Lower leg skin (tissue), 4 donors: ENCODE measurements at regions not wholly inside any gene's neighbourhood (a gene's known extent, or its start where the extent isn't known, plus 50 kb on each side); places are given as distances from the start of the nearest gene placed in this dataset.
"Not testable (repeated sequence)": the region's sequence is repeated elsewhere in the genome, so short reads cannot be mapped to it uniquely, and the experiment has no call there.

ENCODE experiments used
- DNase-seq, 2 donors: peaks; one replicate each; pipeline ENCODE4 v3.0.0-alpha.2; 2019; ENCODE audit warnings: low spot score in 2 of 2
- H3K4me3 ChIP-seq: fragments of 200-600 bp; sonication (generic); 2 replicates; pipeline ENCODE4 v1.5.1; 2017; ENCODE audit warnings: mild to moderate bottlenecking, low read depth; ENCODE audit not compliant: poor library complexity, severe bottlenecking
- CTCF ChIP-seq, 3 donors: fragments of 450-650 bp; IDR thresholded peaks; one replicate each; pipeline ENCODE4 v1.5.1; 2016; ENCODE audit warnings: antibody characterized with exemption in 3 of 3, mild to moderate bottlenecking in 3 of 3, moderate library complexity in 2 of 3
- POLR2A ChIP-seq, 2 donors: fragments of 450-650 bp; IDR thresholded peaks; one replicate each; pipeline ENCODE4 v1.6.1; 2016 to 2017; ENCODE audit warnings: antibody characterized with exemption in 2 of 2, mild to moderate bottlenecking in 1 of 2, moderate library complexity in 1 of 2
- WGBS, 2 donors: methylation state at CpG; one replicate each; pipeline ENCODE4 v1.1.5; 2018; 5-methylcytosine and 5-hydroxymethylcytosine counted together
- intact Hi-C: fragments of 100-400 bp; cut with DNase I; formaldehyde crosslinking; loops from one replicate; pipeline ENCODE4 v1.15.0; 2023; ENCODE audit warnings: low total_unique reads

GRCh38 chr5:166909040-166909439 lies 1382.4 kb upstream of the WWC1 start:
- intact Hi-C loops, result no loop called here
- no peak overlapping the region for H3K4me3 ChIP-seq
- no peak for TF ChIP-seq CTCF (IDR thresholded peaks at IDR 0.05)
- DNase-seq, result no peak

GRCh38 chr5:166909926-166910325 lies 1381.5 kb upstream of the WWC1 start:
- no peak for DNase-seq
- TF ChIP-seq POLR2A (IDR thresholded peaks at IDR 0.05) (no peak), CTCF (IDR thresholded peaks at IDR 0.05) (no peak)
- intact Hi-C loops, result no loop called here
- WGBS, 2 donors, result 87 to 90% methylated on average over 2 of the region's 2 CpGs
- H3K4me3 ChIP-seq, result no peak overlapping the region

DNA sequence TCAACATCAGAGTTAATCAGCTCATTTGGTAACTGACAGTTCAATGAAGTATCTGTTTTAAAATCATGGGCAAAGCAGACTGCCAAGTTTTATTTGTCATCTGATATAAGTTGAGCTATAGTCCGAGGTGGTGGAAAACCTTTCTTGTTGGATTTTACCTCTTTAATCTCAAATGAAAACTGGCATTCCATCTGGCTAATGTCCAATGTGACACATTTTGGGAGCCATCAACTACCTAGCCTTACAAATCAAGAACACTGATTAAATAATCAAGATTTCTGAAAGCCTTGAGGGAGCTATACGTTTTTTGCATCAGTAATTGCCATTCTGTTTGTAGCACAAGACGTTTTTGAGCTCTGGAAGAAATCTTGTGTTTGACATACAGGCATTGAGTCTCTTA lies 1380.5 kb upstream of the WWC1 start:
- H3K4me3 ChIP-seq, result no peak overlapping the region
- no peak for TF ChIP-seq CTCF (IDR thresholded peaks at IDR 0.05)
- no peak for TF ChIP-seq POLR2A (IDR thresholded peaks at IDR 0.05)
- 32 to 39% methylated on average over 3 of the region's 3 CpGs for WGBS, 2 donors
- no peak for DNase-seq
- intact Hi-C loops, result no loop called here

DNA sequence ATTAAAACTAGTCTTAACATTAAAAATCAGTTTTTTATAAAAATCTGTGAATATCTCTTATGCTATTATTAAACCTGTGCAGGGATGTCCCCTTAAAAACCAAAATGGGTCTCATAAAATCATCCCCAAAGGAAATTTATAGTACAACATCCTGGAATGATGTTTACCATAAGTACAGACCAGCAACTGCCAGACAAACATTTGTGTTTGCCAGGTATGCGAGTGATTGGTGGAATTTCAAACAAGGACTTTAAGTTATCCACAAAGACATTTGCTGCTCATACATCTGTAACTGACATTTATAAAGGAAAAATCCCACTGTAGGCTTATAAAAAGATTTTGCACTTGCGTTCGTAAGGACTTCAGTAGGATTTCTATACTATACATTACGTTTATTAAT lies 1375.4 kb upstream of the WWC1 start:
- no peak for TF ChIP-seq POLR2A (IDR thresholded peaks at IDR 0.05)
- TF ChIP-seq CTCF (IDR thresholded peaks at IDR 0.05), result no peak
- H3K4me3 ChIP-seq, result no peak overlapping the region
- no peak for DNase-seq
- 91 to 92% methylated on average over 4 of the region's 4 CpGs for WGBS, 2 donors
- intact Hi-C loops, result no loop called here

- intact Hi-C loops, result no loop called here
- no peak for TF ChIP-seq CTCF (IDR thresholded peaks at IDR 0.05)
- TF ChIP-seq POLR2A (IDR thresholded peaks at IDR 0.05), result no peak
- no peak for DNase-seq
- H3K4me3 ChIP-seq, result no peak overlapping the region
- WGBS, 2 donors, result 88 to 92% methylated on average over 11 of the region's 11 CpGs
These were observed 1365.3 kb upstream of the WWC1 start for GRCh38 chr5:166926138-166926537.

GRCh38 chr5:166926806-166927475 lies 1364.5 kb upstream of the WWC1 start:
- 95 to 96% methylated on average over 34 to 46 of the region's 48 CpGs for WGBS, 2 donors
- H3K4me3 ChIP-seq, intact Hi-C loops, DNase-seq: not testable (repeated sequence)
